ENCODE measurements at regions not wholly inside any gene's neighbourhood (a gene's known extent, or its start where the extent isn't known, plus 50 kb on each side); places are given as distances from the start of the nearest gene placed in this dataset.

DNA sequence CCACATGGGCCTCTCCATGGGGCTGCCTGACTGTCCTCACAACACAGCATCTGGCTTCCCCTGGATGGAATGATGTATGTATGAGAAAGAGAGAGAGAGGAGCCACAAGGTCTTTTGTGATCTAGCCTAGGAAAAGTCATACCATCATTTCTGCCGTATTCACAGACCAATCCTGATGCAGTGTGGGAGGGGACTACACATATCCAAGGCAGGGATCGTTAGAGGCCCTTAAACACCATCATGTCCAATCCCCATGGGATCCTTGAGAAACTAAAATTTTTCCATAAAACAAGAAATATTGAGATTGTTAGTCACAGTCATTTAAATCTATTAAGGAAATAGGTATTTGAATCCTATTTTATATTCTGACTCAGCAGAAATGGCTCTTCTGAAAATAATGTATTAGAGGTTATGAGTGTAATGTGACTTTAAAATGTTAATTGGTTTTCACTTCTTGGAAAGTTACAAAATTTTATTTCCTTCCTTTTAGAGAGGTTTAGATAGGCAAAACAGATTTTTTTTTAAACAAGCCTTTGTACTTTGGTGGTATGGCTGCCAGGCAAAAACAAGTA is 65.1 kb upstream of the TSC22D2 start:
- TF ChIP-seq, protein P1, sequence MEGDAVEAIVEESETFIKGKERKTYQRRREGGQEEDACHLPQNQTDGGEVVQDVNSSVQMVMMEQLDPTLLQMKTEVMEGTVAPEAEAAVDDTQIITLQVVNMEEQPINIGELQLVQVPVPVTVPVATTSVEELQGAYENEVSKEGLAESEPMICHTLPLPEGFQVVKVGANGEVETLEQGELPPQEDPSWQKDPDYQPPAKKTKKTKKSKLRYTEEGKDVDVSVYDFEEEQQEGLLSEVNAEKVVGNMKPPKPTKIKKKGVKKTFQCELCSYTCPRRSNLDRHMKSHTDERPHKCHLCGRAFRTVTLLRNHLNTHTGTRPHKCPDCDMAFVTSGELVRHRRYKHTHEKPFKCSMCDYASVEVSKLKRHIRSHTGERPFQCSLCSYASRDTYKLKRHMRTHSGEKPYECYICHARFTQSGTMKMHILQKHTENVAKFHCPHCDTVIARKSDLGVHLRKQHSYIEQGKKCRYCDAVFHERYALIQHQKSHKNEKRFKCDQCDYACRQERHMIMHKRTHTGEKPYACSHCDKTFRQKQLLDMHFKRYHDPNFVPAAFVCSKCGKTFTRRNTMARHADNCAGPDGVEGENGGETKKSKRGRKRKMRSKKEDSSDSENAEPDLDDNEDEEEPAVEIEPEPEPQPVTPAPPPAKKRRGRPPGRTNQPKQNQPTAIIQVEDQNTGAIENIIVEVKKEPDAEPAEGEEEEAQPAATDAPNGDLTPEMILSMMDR (IDR thresholded peaks at IDR 0.05), result no peak
- TF ChIP-seq ZFX (IDR thresholded peaks at IDR 0.05; ENCODE audit: borderline replicate concordance), result no peak

All from 22Rv1 (cell line).